Stimulated activated CD4-positive, alpha-beta T cell treated with anti-CD3 and anti-CD28 coated beads, Interleukin-1b, Interleukin-23, amount 100 ng/mL, for 1 hour (primary cell): ENCODE measurements at regions not wholly inside any gene's neighbourhood (a gene's known extent, or its start where the extent isn't known, plus 50 kb on each side); places are given as distances from the start of the nearest gene placed in this dataset.
A peak's percentile ranks its signal among the peaks of the same experiment; 100 is the strongest.

ENCODE experiments used
- DNase-seq, 2 donors: peaks; one replicate each; pipeline ENCODE4 v3.0.0-alpha.2; 2020; ENCODE audit warnings: low read depth in 2 of 2

DNA sequence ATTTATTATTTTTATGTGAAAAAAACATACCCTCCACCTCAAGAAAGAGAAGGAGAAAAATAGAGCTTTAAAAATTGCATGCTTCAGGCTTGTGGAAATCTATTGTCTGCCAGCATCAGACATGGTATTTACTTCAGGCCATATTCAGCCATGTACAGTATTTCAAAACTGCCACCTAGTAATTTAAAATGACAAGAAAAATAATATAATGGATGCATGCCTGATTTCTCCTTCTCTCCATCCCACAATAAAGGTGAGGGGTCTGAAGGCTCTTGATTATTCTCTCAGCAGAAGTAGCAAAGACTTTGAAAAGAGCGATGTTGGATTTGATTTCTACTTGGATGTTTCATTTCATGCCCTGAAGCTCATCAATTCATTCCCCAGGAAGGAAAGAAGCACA lies 250.7 kb downstream of the TBC1D4 start:
- no peak for DNase-seq

DNA sequence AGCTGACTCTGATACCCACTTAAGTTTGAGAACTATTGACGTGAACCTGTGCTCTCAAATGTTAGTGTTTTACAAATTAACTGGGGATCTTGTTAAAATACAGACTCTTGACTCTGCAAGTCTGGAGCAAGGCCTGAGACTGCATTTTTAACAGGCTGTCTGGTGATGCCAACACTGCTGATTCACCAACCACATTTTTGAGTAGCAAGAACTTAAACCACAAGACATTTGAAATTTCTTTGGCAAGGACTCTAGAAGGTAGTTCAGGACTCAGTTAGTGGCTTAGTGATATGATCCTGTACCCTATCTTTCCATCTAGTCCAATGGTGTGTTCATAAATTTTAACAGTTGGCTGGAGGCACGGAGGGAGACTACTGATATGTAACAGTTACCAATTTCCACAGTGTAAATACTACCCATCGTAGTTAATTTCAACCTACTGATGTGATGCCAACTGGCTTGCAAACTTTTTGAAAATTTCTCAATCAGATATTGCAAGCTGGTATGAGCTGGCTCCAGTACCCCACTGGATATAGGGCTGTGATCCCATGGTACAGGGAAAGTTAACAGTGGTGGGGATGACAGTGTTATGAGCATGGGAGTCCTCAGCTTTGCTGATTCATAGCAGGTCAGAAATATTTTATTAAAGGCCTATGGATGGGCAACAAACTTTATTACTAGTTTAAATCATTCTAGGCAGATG lies 255.1 kb downstream of the TBC1D4 start:
- no peak for DNase-seq

DNA sequence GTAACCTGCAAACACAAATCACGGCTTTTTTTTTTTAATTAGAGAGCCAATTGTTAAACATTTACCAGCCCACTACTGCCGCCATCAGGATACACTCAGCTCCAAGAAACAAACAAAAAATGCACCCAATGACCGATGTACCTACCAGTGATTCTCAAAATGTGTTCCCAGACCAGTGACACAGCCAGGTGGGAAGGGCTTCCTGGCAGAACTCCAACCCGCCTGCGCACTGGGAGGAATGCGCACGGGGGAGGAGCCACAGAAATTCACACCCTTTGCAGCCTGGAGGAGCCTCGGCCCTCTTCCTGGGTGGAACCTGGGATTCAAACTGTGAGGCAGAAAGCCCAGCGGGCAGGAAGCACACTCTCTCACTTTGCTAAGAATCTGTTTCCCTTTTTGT lies 255.9 kb downstream of the TBC1D4 start:
- no peak for DNase-seq

DNA sequence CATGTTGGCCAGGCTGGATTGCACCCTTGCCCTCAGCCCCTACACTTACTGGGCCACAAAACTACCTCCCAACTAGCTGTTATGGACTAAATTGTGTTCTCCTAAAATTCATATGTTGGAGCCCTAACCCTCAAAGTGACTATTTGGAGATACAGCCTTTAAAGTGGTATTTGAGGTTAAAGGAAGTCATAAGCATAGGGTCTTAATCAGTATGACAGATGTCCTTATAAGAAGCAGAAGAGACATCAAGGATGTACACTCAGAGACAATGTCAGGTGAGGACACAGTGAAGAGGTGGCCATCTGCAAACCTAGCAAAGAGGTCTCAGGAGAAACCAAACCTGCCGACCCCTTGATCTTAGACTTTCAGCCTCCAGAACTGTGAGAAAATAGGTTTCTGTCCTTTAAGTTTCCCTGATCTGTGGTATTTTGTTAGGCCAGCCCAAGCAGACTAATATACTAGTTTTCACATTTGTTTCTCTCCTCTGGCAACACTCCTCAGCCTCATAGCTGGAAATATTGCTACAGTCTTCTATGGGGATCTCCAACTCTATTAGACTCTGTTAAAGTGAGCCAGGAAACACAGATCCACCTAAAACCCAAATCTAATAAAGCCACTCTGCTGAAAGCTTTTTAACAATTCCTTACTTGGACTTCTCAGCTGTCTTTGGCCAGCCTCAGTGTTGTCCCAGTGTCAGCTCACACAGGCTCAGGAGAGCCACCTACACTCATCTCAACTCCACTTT lies 256.5 kb downstream of the TBC1D4 start:
- no peak for DNase-seq

DNA sequence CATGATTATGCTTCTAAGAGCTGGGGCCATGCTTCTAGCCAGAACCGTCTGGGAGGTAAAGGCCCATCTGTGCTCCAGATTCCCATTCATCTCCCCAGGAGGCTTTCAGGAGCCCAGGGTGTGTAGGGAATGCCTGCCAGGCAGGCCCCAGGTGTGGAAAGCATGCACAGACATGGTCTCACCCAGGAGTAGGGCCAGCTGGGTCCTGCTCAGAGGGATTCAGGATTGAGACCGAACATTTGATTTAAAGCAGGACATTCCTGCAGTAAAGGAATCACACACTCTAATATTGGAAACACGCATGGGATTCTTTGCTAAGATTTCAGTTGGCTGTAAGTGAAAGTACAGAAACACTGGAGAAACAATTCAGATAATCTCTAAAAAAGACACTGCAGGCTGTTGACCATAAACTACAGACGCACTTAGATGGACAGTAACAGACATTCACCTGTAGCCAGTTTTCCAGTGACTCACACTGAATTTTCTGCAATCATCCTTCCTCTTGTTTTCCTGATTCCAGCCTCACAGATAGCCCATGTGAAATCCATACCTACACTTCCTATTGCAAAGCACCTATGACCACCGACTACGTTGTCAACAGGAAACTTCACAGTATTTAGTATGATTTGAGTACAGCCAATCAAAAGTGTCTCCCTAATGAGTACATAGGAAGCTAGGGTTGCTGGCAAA lies 257.8 kb downstream of the TBC1D4 start:
- DNase-seq: no peak

DNA sequence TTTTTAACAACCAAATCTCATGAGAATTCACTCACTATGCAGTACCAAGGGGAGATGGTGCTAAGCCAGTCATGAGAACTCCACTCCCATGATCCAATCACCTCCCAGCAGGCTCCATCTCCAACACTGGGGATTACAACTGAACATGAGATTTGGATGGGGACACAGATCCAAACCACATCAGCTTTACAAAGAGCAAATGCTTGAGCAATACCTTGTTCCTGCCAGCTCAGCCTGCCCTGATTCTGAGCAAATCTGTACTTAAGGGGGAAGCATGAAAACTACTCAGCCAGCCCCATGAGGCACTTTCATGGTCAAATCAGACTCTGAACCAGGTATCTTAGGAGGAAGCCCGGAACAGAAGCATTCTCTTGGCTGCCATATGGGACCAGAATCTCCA lies 259.9 kb downstream of the TBC1D4 start:
- DNase-seq: no peak

DNA sequence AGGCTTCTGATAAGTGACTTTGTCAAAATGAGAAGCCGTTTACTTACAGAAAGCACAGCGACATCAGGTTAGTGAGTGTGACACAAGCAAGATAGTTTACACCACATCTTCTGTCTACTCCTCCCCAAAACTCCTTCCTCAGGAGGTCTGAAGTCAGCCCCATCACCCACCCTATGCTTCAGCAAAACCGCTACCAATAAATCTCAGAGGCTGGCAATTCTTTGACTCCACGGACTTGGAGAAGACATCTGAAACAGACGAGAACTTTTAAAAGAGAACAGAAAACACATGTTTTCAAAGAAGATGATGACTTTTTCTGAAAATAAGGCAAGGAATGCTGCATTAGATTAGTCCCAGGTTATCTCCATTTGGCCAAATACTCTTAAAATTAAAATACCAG lies 261.1 kb downstream of the TBC1D4 start:
- DNase-seq: no peak

DNA sequence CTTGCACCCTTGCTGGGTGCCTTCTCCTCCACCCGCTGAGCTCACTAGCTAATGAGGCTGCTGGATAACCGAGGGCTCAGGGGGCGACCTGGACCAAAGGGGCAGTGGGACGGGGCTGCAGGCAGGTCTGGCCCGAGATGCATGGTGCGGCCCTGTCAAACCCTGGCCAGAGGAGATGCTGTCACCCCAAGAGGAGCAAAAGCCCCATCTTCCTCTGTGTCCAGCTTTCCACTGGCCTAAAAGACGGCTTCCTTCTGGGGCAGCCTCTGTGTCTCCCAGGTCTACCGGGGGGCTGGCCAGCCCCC lies 261.8 kb downstream of the TBC1D4 start:
- DNase-seq: no peak

DNA sequence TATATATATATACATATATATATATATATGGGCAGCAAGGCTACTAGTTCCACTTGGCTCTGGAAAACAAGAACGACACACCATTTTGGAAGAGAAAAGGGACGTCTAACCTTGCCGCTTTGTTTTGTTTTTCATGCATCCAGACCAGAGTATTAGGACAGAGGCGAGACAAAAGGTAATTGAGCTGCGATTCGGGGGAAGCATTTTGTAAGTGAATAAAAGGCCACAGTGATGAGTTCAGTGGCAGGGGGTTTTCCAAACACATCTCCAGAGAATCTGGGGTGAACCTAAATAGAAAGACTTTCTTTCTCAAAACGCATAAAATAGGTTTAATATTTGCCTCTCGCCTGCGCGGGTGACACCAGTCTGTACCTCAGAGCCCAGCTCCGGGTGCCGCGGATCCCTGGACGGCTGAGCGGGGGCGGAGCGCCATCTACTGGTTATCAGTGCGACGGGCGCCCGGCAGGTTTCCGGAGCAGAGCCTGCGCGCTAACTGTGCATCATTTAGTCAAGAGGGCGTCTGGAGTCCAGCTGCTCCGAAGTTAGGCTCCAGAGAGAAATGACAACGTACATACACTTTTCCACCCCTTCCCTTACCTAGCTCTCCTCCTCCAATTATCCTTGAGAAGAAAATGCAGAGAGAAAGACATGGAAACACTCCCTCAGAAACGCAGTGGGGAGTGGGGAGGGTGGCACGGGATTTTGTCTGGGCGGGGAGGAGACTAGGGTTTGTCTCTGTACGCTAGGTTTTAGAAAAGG lies 262.3 kb downstream of the TBC1D4 start:
- DNase-seq: peak; percentile 54 to 84

DNA sequence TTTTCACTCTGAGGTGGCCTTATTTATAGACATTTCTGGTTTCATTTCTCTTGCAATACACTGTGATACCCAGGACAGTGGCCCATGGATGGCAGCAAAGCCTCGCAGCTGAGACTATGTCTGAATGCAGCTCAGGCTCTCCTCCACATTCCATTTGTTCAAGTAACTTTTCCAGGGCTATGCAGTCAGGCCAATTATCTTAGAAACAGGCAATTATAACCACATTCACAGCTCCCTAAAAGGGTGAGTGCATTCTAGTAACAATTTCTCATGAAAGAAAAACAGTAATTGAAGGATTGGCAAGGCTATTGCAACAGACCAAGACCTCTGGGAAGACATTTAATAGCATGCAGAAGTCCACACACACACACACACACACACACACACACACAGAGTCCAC lies 264.0 kb downstream of the TBC1D4 start:
- DNase-seq: no peak

DNA sequence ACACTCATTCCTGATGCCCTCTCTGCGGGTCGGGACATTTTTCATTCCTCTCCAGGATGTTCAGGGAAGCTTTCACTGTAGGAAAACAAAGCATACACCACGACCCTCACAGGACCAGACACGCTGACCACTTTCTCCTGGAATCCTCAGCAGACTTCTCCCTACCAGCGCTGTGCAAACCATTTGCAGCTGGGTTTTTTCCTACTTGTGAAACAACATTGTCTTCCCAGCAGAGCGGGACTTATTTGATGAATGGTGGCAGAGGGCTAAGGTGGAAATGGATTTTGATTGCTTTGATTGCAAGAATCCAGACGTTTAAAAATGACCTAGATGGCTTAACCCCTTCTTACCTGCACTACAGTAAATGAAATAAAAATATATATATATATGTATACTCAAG lies 265.9 kb downstream of the TBC1D4 start:
- DNase-seq: no peak

DNA sequence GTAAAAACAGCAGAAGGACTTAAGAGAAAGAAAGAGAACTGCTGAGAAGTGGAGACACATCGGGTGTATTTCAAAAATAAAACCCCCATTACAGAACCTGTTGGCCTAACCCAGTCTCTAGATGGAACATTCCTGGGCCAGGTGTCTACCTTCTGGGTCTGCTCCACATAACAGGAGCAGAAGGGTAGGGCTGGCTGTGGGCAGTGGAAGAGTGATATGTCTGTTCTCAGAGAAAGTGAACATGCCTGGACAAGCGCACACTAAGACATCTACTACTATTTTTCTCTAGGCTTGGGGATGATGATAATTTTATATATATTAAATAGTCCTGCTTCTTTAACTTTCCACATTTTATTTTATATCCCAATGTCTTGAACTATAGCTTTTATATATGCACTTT lies 267.1 kb downstream of the TBC1D4 start:
- no peak for DNase-seq

DNA sequence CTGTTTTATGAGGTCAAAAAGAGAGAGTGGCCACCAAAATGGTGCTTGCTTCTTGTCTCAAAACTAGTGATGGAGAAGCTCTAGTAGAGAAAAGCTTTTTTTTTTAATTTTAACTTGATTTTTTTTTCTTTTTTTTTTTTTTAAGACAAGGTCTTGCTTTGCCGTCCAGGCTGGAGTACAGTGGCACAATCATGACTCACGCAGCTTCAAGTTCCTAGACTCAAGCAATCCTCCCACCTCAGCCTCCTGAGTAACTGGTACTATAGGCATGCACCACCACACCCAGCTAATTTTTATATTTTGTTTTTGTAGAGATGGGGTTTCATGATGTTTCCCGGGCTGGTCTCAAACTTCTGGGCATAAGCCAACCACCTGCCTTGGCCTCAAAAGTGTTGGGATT lies 279.0 kb downstream of the TBC1D4 start:
- no peak for DNase-seq

DNA sequence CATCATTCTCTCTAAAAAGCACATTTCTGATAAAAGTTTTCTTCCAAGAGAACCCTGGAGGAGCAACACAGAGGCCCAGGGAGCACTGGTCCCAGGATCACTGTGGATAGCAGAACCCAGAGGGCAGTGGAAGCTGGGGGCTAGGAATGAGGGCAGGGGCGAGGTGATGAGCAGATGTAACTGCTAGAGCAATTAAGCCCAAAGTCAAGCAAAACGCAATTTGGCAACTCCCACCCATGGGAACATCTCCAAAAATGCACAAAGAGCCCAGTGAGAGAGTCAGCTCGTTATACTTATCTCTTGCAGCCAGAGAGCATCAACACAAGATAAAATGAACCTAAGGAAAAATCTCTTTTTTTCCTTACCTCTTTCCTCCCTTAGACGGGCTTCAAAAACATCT lies 284.2 kb downstream of the TBC1D4 start:
- no peak for DNase-seq

DNA sequence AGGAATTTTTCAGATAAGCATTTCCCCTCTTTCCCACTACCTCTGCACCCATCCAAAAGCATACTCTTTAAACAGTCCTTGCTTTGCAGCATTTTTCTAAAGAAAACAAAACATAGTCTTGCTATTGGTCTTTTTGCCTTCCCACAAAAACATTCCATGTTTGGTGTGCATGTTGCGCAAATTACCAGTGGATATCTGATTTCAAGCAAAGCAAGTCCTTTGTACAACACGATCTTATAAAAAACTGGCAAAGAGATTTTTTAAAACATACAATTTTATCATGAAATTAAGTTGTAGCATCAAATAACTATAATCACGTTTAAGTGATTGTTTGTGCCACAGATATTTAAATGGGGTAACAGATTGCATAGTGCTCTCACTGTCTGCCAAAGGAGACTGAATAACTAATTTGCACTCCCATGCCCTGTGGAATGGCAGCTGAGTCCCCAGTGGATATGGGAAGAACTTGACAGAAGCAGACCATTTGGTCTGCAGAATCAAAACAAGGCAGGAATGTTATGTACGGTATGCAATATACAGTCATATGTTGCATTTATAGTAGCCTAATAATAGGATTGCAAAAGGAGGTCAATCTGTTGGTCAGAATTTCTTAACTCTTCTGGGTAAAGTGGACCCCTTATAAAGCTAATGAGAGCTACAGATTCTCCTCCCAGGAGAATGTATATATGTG lies 285.7 kb downstream of the TBC1D4 start:
- no peak for DNase-seq

DNA sequence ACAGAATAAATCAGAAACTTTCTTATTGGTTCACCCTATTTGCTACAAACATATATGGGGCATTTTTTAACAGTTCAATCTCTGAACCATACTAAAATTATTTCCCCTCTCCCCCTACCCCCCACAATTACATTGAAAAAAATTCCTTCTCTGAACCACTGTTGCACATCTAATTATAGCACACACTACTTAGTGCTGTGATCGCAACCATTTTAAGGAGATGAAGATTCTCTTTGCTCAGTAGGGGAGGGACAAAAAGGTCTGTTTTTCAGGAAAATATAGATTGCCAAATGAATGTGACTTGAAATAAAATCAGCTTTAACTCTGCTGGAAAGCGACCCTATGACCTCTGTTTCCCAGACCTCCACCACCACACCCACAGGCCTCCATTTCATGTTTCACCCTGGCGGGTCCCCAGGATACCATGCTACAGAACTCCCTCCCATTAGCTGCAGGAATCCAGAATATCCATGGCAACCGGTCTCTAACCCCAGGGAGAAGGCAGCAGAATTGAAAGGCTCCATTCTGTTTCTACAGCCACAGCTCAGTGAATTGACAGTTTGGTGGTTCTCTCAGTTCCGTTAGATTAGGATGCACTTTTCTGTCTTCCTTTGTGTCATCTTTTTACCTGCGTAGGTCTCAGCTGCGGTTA lies 286.3 kb downstream of the TBC1D4 start:
- no peak for DNase-seq

DNA sequence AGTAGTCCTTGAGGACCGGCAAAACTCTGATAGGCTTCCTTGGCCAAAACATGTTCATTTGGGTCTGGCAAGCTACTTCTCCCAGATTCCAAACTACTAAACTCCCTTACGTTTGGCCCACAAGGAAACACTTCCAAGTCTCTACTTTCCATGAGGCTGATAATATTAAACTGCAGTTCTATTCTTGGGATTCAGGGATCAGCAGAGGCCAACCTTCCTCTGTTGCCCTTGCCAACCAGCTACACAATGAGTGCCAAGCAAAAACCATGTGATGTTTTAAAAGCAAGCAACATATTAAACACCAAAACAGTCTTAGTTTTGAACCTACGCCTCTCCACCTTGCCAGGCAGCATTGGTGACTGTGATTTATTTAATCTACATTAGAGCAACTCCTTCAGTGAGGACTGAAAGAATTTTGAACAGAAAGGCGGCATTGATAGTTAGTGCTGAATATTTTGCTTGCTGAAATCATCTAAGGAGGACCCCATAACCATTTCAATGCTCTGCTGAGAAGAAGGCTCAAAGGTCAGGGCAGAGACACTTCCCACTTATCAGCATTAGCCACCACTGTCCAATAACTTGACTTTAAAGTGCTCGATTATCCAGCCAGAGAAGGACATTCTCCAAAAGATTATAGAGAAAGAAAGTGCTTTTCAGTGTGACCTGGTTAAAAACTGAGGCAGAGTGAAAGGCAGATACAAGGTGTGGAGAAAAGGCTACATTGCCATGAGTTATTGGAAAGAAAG lies 287.1 kb downstream of the TBC1D4 start:
- no peak for DNase-seq

DNA sequence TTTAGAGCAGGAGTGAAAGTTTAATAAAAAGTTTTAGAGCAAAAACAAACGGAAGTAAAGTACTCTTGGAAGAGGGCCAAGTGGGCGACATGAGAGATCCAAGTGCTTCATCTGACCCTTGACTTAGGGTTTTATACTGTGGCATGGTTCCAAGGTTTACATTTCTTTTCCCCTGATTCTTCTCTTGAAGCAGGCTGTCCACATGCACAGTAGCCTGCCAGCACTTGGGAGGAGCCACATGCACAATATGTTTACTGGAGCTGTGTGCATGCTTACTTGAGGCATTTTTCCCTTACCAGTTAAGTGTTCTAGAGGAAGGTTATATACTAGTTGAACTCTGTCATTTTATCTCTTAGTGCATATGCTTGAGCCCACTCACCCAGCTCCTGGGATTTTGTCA lies 295.6 kb downstream of the TBC1D4 start:
- DNase-seq: no peak

DNA sequence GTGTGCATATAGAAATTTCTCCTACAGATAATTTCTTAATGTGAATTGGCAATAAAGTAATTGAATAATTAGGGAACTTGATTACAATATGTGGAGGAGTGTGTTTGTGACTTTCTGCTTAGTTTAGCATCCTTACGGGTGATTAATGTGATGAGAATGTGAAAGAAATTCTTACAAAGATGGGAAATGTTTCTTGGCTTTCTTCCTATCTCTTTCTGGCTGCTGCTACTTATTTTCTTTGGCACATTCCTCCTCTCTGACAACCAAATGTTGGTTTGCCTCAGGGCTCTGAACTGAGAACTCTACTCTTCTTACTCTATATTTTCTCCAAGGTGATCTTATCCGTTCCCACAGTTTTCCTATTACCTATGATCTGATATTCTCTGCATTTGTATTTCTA lies 300.1 kb downstream of the TBC1D4 start:
- no peak for DNase-seq

DNA sequence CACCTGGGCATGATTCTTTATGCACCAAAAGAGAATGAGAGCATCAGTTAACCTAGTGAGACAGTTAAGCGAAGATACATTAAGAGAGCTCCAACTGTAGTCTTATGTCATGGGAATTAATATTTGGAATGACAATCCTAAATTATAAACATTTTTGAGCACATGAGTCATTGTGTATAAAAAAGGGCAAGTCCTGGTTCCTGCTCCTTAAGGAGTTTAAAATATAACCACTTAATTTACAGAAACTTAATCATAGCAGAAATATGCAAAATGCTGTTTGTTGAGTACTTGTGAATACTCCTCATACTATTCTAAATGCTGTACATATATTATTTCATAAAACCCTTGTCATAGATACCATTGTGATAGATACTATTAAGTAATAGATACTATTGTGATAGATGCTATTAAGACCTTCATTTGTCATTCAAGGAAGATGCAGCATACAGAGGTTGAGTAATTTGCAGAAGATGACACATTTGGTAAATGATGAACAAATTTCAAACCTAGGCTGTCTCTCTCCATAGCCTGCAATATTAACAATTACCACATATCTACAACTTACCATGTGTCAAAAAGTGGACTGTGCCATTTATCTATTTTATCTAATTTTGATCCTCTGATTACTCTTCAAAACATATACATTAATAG lies 301.0 kb downstream of the TBC1D4 start:
- DNase-seq: no peak
